Trophoblast cell (in vitro differentiated cells and primary cell): ENCODE measurements at regions not wholly inside any gene's neighbourhood (a gene's known extent, or its start where the extent isn't known, plus 50 kb on each side); places are given as distances from the start of the nearest gene placed in this dataset.
"Not testable (repeated sequence)": the region's sequence is repeated elsewhere in the genome, so short reads cannot be mapped to it uniquely, and the experiment has no call there.

Experiments used
- DNase-seq, 2 donors: peaks; one replicate each; pipeline ENCODE4 v3.0.0-alpha.2; 2016
- H2AFZ ChIP-seq: 2 replicates; pipeline ENCODE4 v1.6.1; 2013; ENCODE audit warnings: low read length, moderate library complexity, mild to moderate bottlenecking; ENCODE audit not compliant: insufficient read depth, poor library complexity
- H2AK5ac ChIP-seq: 2 replicates; pipeline ENCODE4 v1.6.1; 2013; ENCODE audit warnings: mild to moderate bottlenecking, low read length
- H2BK120ac ChIP-seq: 2 replicates; pipeline ENCODE4 v1.6.1; 2013; ENCODE audit warnings: low read length, mild to moderate bottlenecking, moderate library complexity; ENCODE audit not compliant: insufficient read depth, poor library complexity
- H2BK12ac ChIP-seq: 2 replicates; pipeline ENCODE4 v1.6.1; 2013; ENCODE audit warnings: mild to moderate bottlenecking, low read length, moderate library complexity
- H2BK5ac ChIP-seq: 2 replicates; pipeline ENCODE4 v1.6.1; 2013; ENCODE audit warnings: low read length, low read depth, moderate library complexity, mild to moderate bottlenecking; ENCODE audit not compliant: poor library complexity
- H3K14ac ChIP-seq: 2 replicates; pipeline ENCODE4 v1.6.1; 2013; ENCODE audit warnings: mild to moderate bottlenecking, low read length
- H3K18ac ChIP-seq: 2 replicates; pipeline ENCODE4 v1.6.1; 2013; ENCODE audit warnings: mild to moderate bottlenecking, low read length
- H3K23ac ChIP-seq: 2 replicates; pipeline ENCODE4 v1.6.1; 2013; ENCODE audit warnings: low read length
- H3K27ac ChIP-seq: 2 replicates; pipeline ENCODE4 v1.5.1; 2013; ENCODE audit warnings: low read depth, mild to moderate bottlenecking, inconsistent platforms, low read length, moderate library complexity
- H3K27me3 ChIP-seq: 2 replicates; pipeline ENCODE4 v1.6.1; 2013; ENCODE audit warnings: inconsistent platforms, mild to moderate bottlenecking, low read length, moderate library complexity; ENCODE audit not compliant: insufficient read depth
- H3K36me3 ChIP-seq, 2 experiments: 1 replicate in 1 of 2; 2 replicates in 1 of 2; pipeline ENCODE4 v1.6.1; 2013; ENCODE audit warnings: low read length in 2 of 2, mild to moderate bottlenecking in 2 of 2, moderate library complexity in 1 of 2; ENCODE audit not compliant: insufficient read depth in 2 of 2, control insufficient read depth in 1 of 2
- H3K4ac ChIP-seq: 2 replicates; pipeline ENCODE4 v1.6.1; 2013; ENCODE audit warnings: low read depth, mild to moderate bottlenecking, low read length, moderate library complexity
- H3K4me1 ChIP-seq, 2 experiments: 1 replicate in 1 of 2; 2 replicates in 1 of 2; pipeline ENCODE4 v1.6.1; 2013; ENCODE audit warnings: low read length in 2 of 2, mild to moderate bottlenecking in 2 of 2, moderate library complexity in 1 of 2; ENCODE audit not compliant: insufficient read depth in 2 of 2, control insufficient read depth in 1 of 2
- H3K4me2 ChIP-seq: 2 replicates; pipeline ENCODE4 v1.6.1; 2013; ENCODE audit warnings: inconsistent platforms, mild to moderate bottlenecking, low read length, moderate library complexity
- H3K4me3 ChIP-seq: 2 replicates; pipeline ENCODE4 v1.5.1; 2013; ENCODE audit warnings: mild to moderate bottlenecking, low read depth, low read length, inconsistent platforms
- H3K79me1 ChIP-seq: one replicate; pipeline ENCODE4 v1.6.1; 2013; ENCODE audit warnings: low read length
- H3K79me2 ChIP-seq: 2 replicates; pipeline ENCODE4 v1.6.1; 2013; ENCODE audit warnings: low read length, mild to moderate bottlenecking; ENCODE audit not compliant: control insufficient read depth, insufficient read depth, poor library complexity
- H3K9ac ChIP-seq: 2 replicates; pipeline ENCODE4 v1.6.1; 2013; ENCODE audit warnings: mild to moderate bottlenecking, low read length
- H3K9me3 ChIP-seq: 2 replicates; pipeline ENCODE4 v1.6.1; 2013; ENCODE audit warnings: low read depth, mild to moderate bottlenecking, control low read depth, inconsistent platforms, low read length; ENCODE audit not compliant: insufficient read depth
- H4K12ac ChIP-seq: 2 replicates; pipeline ENCODE4 v1.6.1; 2013; ENCODE audit warnings: low read depth, mild to moderate bottlenecking, low read length, moderate library complexity
- H4K8ac ChIP-seq: 2 replicates; pipeline ENCODE4 v1.6.1; 2013; ENCODE audit warnings: low read depth, mild to moderate bottlenecking, low read length, moderate library complexity
- H4K91ac ChIP-seq: one replicate; pipeline ENCODE4 v1.6.1; 2013; ENCODE audit warnings: low read depth, mild to moderate bottlenecking, low read length, moderate library complexity
- WGBS: extraction: QIAGEN DNeasy Blood & Tissue Kit; methylation state at CpG from one replicate; pipeline ENCODE4 v1.1.7; 2013; ENCODE audit warnings: missing lambda C conversion rate; ENCODE audit not compliant: insufficient read length, insufficient coverage; ENCODE audit errors: extremely low coverage; 5-methylcytosine and 5-hydroxymethylcytosine counted together

- H3K4me3 ChIP-seq, result no peak overlapping the region
- H3K4ac ChIP-seq, result no peak overlapping the region
- no peak overlapping the region for H4K12ac ChIP-seq
- no peaks in the 10 kb centered on the region for H3K36me3 ChIP-seq
- H3K4me1 ChIP-seq, result no peaks in the 10 kb centered on the region
- no peak overlapping the region for H3K9ac ChIP-seq
- no peak overlapping the region for H2AFZ ChIP-seq
- no peaks in the 10 kb centered on the region for H3K79me2 ChIP-seq
- no peaks in the 10 kb centered on the region for H3K27me3 ChIP-seq
- H3K27ac ChIP-seq, result no peak overlapping the region
- H4K91ac ChIP-seq, result no peak overlapping the region
- no peak overlapping the region for H2AK5ac ChIP-seq
- H3K14ac ChIP-seq, result no peak overlapping the region
- no peak overlapping the region for H2BK120ac ChIP-seq
- H3K9me3 ChIP-seq, result no peaks in the 10 kb centered on the region
- no peak overlapping the region for H4K8ac ChIP-seq
- H2BK12ac ChIP-seq, result no peak overlapping the region
- DNase-seq, result no peak
- no CpG with 5 or more reads among the region's 2 CpGs for WGBS
- H3K18ac ChIP-seq, result no peak overlapping the region
- no peak overlapping the region for H2BK5ac ChIP-seq
- H3K23ac ChIP-seq, result no peak overlapping the region
- H3K4me2 ChIP-seq, result no peak overlapping the region
- H3K79me1 ChIP-seq, result no peaks in the 10 kb centered on the region
Measured at GRCh38 chrX:142923201-142923600, 102.5 kb upstream of the SPANXN4 start.

- Histone ChIP-seq H3K79me2 (no peaks in the 10 kb centered on the region), H2BK12ac (no peak overlapping the region), H3K27me3 (no peaks in the 10 kb centered on the region), H3K4me1 (no peaks in the 10 kb centered on the region), H3K4me2 (no peak overlapping the region), H3K9me3 (no peaks in the 10 kb centered on the region), H4K12ac (no peak overlapping the region), H2AFZ (no peak overlapping the region), H3K27ac (no peak overlapping the region), H3K36me3 (no peaks in the 10 kb centered on the region), H3K4ac (no peak overlapping the region), H2BK120ac (no peak overlapping the region), H3K23ac (no peak overlapping the region), H3K14ac (no peak overlapping the region), H4K8ac (no peak overlapping the region), H3K18ac (no peak overlapping the region), H4K91ac (no peak overlapping the region), H3K4me3 (no peak overlapping the region), H2AK5ac (no peak overlapping the region), H3K9ac (no peak overlapping the region), H3K79me1 (no peaks in the 10 kb centered on the region), H2BK5ac (no peak overlapping the region)
- DNase-seq, result no peak
- no CpG with 5 or more reads among the region's 3 CpGs for WGBS
Measured at GRCh38 chrX:142938793-142939192, 86.9 kb upstream of the SPANXN4 start.

- not testable (repeated sequence) for H3K9ac ChIP-seq, H2BK12ac ChIP-seq, H3K27me3 ChIP-seq, H3K4me1 ChIP-seq, H2BK5ac ChIP-seq, H3K27ac ChIP-seq, H4K8ac ChIP-seq, H3K18ac ChIP-seq, H3K4ac ChIP-seq, H2AFZ ChIP-seq, H3K14ac ChIP-seq, H3K79me1 ChIP-seq, H3K79me2 ChIP-seq, H3K36me3 ChIP-seq, H4K91ac ChIP-seq, H3K23ac ChIP-seq, H3K9me3 ChIP-seq, DNase-seq, H3K4me3 ChIP-seq, H3K4me2 ChIP-seq, H2AK5ac ChIP-seq, H4K12ac ChIP-seq, H2BK120ac ChIP-seq
- no CpG with 5 or more reads among the region's 27 CpGs for WGBS
Measured at GRCh38 chrX:142972147-142972809, 53.5 kb upstream of the SPANXN4 start.
